ENCODE measurements at regions not wholly inside any gene's neighbourhood (a gene's known extent, or its start where the extent isn't known, plus 50 kb on each side); places are given as distances from the start of the nearest gene placed in this dataset.
A peak's percentile ranks its signal among the peaks of the same experiment; 100 is the strongest.

- peaks cover 15% of the 10 kb centered on the region for H3K9me3 Mint-ChIP-seq
- H3K36me3 Mint-ChIP-seq (ENCODE audit: low read depth), result peaks cover 3% of the 10 kb centered on the region
- H3K4me3 Mint-ChIP-seq, result no peak overlapping the region
- peak; percentile 71 for TF ChIP-seq CTCF (conservative IDR thresholded peaks at IDR 0.05)
- no peaks in the 10 kb centered on the region for H3K27me3 Mint-ChIP-seq (ENCODE audit: low read depth)
- peaks cover 21% of the 10 kb centered on the region for H3K4me1 Mint-ChIP-seq
- DNase-seq (ENCODE audit: low read depth, low spot score), result peak; percentile 45
- H3K27ac Mint-ChIP-seq (ENCODE audit: unreplicated experiment), result no peak overlapping the region
Measured at GRCh38 chr2:152861349-152861942, 143.0 kb downstream of the ARL6IP6 start.

- no peak for DNase-seq (ENCODE audit: low read depth, low spot score)
- Mint-ChIP-seq H3K36me3 (ENCODE audit: low read depth) (peaks cover 3% of the 10 kb centered on the region), H3K9me3 (peaks cover 14% of the 10 kb centered on the region), H3K27ac (ENCODE audit: unreplicated experiment) (peak overlapping the region; percentile 39), H3K4me1 (peaks cover 13% of the 10 kb centered on the region), H3K27me3 (ENCODE audit: low read depth) (no peaks in the 10 kb centered on the region), H3K4me3 (no peak overlapping the region)
- TF ChIP-seq CTCF (conservative IDR thresholded peaks at IDR 0.05), result no peak
Measured at GRCh38 chr2:152858594-152859265, 140.3 kb downstream of the ARL6IP6 start.

GRCh38 chr2:152846697-152847470, 128.5 kb downstream of the ARL6IP6 start:
- Mint-ChIP-seq H3K36me3 (ENCODE audit: low read depth) (no peaks in the 10 kb centered on the region), H3K27ac (ENCODE audit: unreplicated experiment) (no peak overlapping the region), H3K4me3 (no peak overlapping the region), H3K27me3 (ENCODE audit: low read depth) (no peaks in the 10 kb centered on the region), H3K9me3 (peaks cover 2% of the 10 kb centered on the region), H3K4me1 (no peaks in the 10 kb centered on the region)
- TF ChIP-seq CTCF (conservative IDR thresholded peaks at IDR 0.05), result no peak
- DNase-seq (ENCODE audit: low read depth, low spot score), result no peak

GRCh38 chr2:152835674-152836073, 117.3 kb downstream of the ARL6IP6 start:
- no peak for TF ChIP-seq CTCF (conservative IDR thresholded peaks at IDR 0.05)
- peaks cover 11% of the 10 kb centered on the region for H3K9me3 Mint-ChIP-seq
- H3K27me3 Mint-ChIP-seq (ENCODE audit: low read depth), result peaks cover 3% of the 10 kb centered on the region
- peaks cover 2% of the 10 kb centered on the region for H3K36me3 Mint-ChIP-seq (ENCODE audit: low read depth)
- H3K27ac Mint-ChIP-seq (ENCODE audit: unreplicated experiment), result no peak overlapping the region
- no peak for DNase-seq (ENCODE audit: low read depth, low spot score)
- H3K4me3 Mint-ChIP-seq, result no peak overlapping the region
- no peaks in the 10 kb centered on the region for H3K4me1 Mint-ChIP-seq

- DNase-seq (ENCODE audit: low read depth, low spot score), result no peak
- no peak for TF ChIP-seq CTCF (conservative IDR thresholded peaks at IDR 0.05)
- Mint-ChIP-seq H3K4me3 (no peak overlapping the region), H3K27me3 (ENCODE audit: low read depth) (no peaks in the 10 kb centered on the region), H3K4me1 (no peaks in the 10 kb centered on the region), H3K36me3 (ENCODE audit: low read depth) (no peaks in the 10 kb centered on the region), H3K27ac (ENCODE audit: unreplicated experiment) (no peak overlapping the region), H3K9me3 (no peaks in the 10 kb centered on the region)
Measured at GRCh38 chr2:152827944-152828343, 109.5 kb downstream of the ARL6IP6 start.

Measured in neural crest cell (in vitro differentiated cells).